GM12891 (cell line): ENCODE measurements at regions not wholly inside any gene's neighbourhood (a gene's known extent, or its start where the extent isn't known, plus 50 kb on each side); places are given as distances from the start of the nearest gene placed in this dataset.
A peak's percentile ranks its signal among the peaks of the same experiment; 100 is the strongest.
"Not testable (repeated sequence)": the region's sequence is repeated elsewhere in the genome, so short reads cannot be mapped to it uniquely, and the experiment has no call there.

ENCODE experiments used
- DNase-seq: peaks from one replicate; pipeline ENCODE4 v3.0.0; 2011; ENCODE audit warnings: low spot score; ENCODE audit not compliant: insufficient read length
- FAIRE-seq: peaks from 2 replicates; lab custom pipeline; 2011; peaks lifted over from hg19 to GRCh38; lab: Jason Lieb, UNC
- PAX5 ChIP-seq: IDR thresholded peaks from 2 replicates; pipeline ENCODE4 v1.6.1; 2011; ENCODE audit warnings: low read length, moderate library complexity, mild to moderate bottlenecking; ENCODE audit not compliant: insufficient read depth, severe bottlenecking
- POLR2A ChIP-seq: IDR thresholded peaks from 2 replicates; pipeline ENCODE4 v1.6.1; 2011; ENCODE audit warnings: low read depth, low read length, control low read depth
- POLR2AphosphoS5 ChIP-seq: IDR thresholded peaks from 2 replicates; pipeline ENCODE4 v1.6.1; 2011; ENCODE audit warnings: low read depth, low read length, control low read depth
- POU2F2 ChIP-seq: IDR thresholded peaks from 2 replicates; pipeline ENCODE4 v1.6.1; 2011; ENCODE audit warnings: low read depth, mild to moderate bottlenecking, control low read depth, low read length, moderate library complexity
- SPI1 ChIP-seq: IDR thresholded peaks from 2 replicates; pipeline ENCODE4 v1.6.1; 2011; ENCODE audit warnings: low read depth, low read length, control low read depth
- TAF1 ChIP-seq: IDR thresholded peaks from 2 replicates; pipeline ENCODE4 v1.6.1; 2011; ENCODE audit warnings: low read depth, low read length, control low read depth

DNA sequence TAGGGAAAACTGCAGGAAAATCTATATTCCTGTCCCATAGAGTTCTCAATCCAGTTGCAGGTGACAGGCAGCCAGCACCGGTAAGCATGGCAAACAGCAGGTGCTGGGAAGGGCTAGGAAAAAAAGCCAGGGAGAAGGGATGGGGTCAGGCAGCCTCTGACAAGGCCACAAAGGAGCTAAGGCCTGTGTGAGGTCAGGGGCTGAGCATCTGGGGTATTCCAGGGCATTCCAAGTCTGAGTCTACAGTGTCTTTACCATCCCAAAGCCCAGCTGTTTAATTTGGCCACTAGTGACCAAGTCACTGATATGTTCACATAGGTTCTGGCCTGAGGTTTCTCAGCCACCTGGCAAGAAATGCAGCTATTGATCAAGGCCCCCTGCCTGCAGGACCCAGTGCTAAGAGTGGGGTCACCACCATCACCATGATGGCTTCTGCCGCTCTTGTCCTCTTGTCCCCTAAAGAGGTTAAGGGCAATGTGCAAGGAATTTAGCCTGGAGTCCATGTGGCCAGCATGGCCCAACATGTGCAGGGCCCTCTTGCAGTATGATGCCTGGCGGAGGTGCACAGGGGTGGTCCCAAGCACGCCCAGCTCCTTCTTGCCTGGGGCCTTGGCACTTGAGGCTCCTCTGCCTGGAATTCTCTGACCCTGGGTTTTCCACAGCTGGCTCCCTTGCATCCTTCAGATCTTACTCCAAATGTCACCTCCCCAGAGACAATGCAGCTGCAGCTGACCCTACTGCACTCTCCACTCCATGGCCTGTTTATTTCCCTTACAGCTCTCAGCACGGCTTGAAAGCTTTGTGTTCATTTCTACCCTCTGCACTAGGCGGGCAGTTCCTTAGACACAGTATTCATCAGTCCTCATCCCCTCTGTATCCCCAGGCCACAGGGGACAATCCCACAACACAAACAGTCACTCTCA is 213.1 kb downstream of the MSX2 start:
- TF ChIP-seq TAF1 (no peak), POLR2AphosphoS5 (no peak), PAX5 (no peak), SPI1 (no peak), POLR2A (no peak), POU2F2 (no peak)
- DNase-seq: no peak
- FAIRE-seq: no peak

- peak; percentile 86 for FAIRE-seq
- TF ChIP-seq TAF1 (no peak), PAX5 (no peak), POU2F2 (no peak), POLR2AphosphoS5 (no peak), POLR2A (no peak), SPI1 (no peak)
- DNase-seq: peak; percentile 39
These were observed 211.6 kb downstream of the MSX2 start for GRCh38 chr5:174935854-174936474.

- not testable (repeated sequence) for FAIRE-seq, DNase-seq
These were observed 206.7 kb downstream of the MSX2 start for GRCh38 chr5:174931033-174931432.

DNA sequence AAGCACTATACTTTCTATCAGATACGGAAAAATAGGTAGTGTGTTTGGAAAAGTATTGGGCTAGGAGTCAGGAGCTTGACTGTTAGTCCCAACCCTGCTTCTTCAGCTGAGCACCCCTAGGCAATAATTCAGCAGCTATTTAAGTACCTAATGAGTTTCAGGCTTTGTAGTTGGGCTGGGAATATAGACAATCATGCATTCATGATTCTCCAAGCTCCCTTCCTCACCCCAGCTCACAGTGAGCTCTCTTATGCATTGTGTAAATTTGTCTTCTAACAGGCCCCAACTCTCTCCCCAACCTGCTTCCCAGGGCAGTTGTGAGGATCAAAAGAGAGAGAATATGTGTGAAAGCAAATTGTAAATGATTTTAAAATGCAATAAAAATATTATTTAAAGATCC is 201.2 kb downstream of the MSX2 start:
- FAIRE-seq (no peak), DNase-seq (no peak)
- TF ChIP-seq POLR2A (no peak), SPI1 (no peak), POLR2AphosphoS5 (no peak), PAX5 (no peak), POU2F2 (no peak), TAF1 (no peak)

GRCh38 chr5:174922955-174923354 is 198.6 kb downstream of the MSX2 start:
- DNase-seq: no peak
- no peak for FAIRE-seq
- TF ChIP-seq POLR2AphosphoS5: no peak
- no peak for TF ChIP-seq TAF1
- TF ChIP-seq POLR2A: no peak
- TF ChIP-seq PAX5: no peak
- TF ChIP-seq SPI1: no peak
- TF ChIP-seq POU2F2: no peak

DNA sequence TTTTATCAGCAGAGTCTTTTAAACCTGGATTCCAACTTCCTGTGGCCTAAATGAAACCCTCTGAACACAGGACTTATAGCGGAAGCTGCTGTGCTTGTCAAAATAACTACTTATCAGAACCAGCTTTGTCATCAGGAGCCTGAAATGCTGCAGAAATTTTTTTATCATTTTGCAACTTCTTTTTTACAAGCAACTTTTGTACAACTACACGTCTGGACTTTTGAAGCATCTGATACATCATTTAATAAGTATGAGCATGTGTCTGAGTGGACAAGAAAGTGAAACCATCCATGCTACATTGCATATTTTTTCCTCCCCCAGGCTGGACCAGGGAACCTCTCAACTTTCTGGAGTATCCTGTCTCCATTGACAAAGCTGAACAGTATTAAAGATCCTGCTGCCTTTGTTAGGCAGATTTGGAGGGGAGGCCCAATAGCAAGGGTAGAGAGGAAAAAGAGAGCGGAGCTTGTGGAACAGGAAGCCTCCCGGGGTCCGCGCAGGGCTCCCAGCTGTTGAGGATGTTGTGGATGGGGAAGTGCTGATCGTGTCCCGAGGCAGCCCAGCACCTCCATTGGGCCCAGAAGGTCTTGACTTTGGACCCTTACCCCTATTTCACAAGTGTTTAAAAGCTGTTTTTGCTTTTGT is 196.6 kb downstream of the MSX2 start:
- DNase-seq: no peak
- no peak for FAIRE-seq
- TF ChIP-seq TAF1: no peak
- TF ChIP-seq SPI1: no peak
- TF ChIP-seq POU2F2: no peak
- TF ChIP-seq PAX5: no peak
- no peak for TF ChIP-seq POLR2AphosphoS5
- no peak for TF ChIP-seq POLR2A

DNA sequence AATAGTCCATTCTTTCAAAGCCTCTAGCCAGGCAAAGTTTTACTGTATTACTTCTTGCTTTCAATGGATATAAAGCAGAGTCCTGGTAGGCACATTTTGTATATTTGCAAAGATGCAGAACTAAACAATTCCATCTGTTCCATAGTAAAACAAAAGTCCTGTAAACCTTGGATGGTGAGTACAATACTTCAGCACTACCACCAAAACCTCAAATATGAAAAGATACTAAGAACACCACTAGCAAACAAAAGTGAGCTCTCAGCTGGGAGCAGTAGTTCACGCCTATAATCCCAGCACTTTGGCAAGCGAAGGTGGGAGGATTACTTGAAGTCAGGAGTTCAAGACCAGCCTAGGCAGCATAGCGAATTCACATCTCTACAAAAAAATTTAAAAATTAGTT is 195.0 kb downstream of the MSX2 start:
- no peak for DNase-seq
- no peak for FAIRE-seq
- TF ChIP-seq POLR2A (no peak), POLR2AphosphoS5 (no peak)

GRCh38 chr5:174918655-174919054 is 194.3 kb downstream of the MSX2 start:
- TF ChIP-seq POLR2A (no peak), POLR2AphosphoS5 (no peak), POU2F2 (no peak), TAF1 (no peak), SPI1 (no peak), PAX5 (no peak)
- DNase-seq: no peak
- no peak for FAIRE-seq

DNA sequence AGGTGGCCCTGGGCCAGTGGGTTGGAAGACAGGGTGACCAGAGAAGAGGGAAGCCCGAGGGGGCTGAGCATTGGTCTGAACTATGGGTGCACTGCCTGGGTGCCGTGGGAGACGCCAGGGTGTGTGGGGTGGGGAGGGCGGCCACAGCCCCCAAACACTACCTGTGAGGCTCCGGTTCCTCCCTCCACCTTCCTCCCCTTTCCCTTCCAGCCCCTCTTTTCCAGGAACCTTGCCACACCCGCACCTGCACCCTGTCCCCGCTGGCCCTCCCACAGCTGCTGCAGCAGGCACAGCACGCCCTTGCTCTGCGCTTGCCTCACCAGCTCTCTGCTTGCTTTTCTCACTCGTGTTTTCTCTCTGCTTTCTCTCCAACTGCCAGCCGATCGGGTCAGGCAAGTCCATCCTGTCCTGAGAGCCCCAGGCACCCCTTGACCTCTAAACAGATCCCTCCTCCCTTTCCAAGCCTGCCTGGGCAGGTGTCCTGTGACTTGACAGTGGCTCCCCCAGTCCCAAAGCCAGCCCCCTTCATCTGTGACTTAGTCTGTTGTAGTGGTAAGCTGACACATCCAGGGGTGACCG is 193.7 kb downstream of the MSX2 start:
- no peak for DNase-seq
- no peak for FAIRE-seq
- TF ChIP-seq POLR2AphosphoS5 (no peak), POU2F2 (no peak)

DNA sequence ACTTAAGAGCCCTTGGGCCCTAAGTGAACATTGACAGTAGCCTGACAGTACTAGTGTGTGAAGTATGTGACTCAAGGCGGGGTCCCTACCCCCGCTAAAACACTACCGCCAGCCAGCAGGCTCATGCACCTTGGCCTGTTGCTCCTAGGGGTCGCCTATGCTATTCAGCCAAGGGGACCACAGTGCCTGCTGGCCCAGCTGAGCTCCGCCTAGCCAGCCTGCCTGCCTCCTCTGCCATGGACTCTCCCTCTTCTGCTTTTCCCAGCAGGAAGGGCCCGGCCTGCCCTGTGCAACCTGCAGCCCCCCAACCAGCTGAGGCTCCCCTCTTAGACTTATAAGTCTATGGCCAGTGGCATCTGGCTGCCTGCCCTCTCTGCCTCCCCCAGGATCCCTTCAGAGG is 193.1 kb downstream of the MSX2 start:
- not testable (repeated sequence) for DNase-seq, FAIRE-seq

DNA sequence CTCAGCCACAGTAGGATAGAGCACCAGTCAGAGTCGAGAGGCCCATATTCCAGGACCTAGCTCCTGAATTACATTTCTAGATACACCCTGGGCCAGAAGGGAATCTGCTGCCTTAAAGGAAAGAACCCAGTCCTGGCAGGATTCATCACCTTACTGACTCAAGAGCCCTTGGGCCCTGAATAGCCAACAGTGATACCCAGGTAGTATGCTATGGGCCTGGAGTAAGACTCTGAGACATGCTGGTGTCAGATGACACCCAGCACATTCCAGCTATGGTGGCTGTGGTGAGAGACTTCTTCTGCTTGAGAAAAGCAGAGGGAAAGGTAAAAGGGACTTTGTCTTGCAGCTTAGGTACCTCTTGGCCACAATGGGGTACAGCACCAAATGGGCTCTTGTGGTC is 192.5 kb downstream of the MSX2 start:
- FAIRE-seq, DNase-seq: not testable (repeated sequence)
